ENCODE measurements at regions not wholly inside any gene's neighbourhood (a gene's known extent, or its start where the extent isn't known, plus 50 kb on each side); places are given as distances from the start of the nearest gene placed in this dataset.
"Not testable (repeated sequence)": the region's sequence is repeated elsewhere in the genome, so short reads cannot be mapped to it uniquely, and the experiment has no call there.

- no peak overlapping the region for H3K4me3 ChIP-seq (ENCODE audit: low read length)
Measured at GRCh38 chr7:124177891-124178290, 145.0 kb upstream of the TMEM229A start.

GRCh38 chr7:124171812-124172211 lies 138.9 kb upstream of the TMEM229A start:
- peaks cover 5 to 13% of the 10 kb centered on the region in 2 donors for H3K9me3 Mint-ChIP-seq
- H3K4me1 Mint-ChIP-seq; H3K4me3 Mint-ChIP-seq; H3K36me3 ChIP-seq (ENCODE audit: control insufficient read depth, insufficient read depth, low read length); H3K27ac Mint-ChIP-seq; H3K4me1 ChIP-seq (ENCODE audit: control insufficient read depth, insufficient read depth, low read length); H3K27me3 Mint-ChIP-seq (ENCODE audit: low read depth in 2 of 2); DNase-seq; H3K9me3 ChIP-seq (ENCODE audit: control insufficient read depth, insufficient read depth, low read length); H3K27me3 ChIP-seq (ENCODE audit: control insufficient read depth, insufficient read depth, low read length); H3K4me3 ChIP-seq (ENCODE audit: low read length); H3K27ac ChIP-seq (ENCODE audit: low read length); intact Hi-C loops (cut with micrococcal nuclease); ATAC-seq; H3K36me3 Mint-ChIP-seq: not testable (repeated sequence)
- WGBS (ENCODE audit: insufficient coverage), result 92% methylated on average over 2 of the region's 3 CpGs

More at GRCh38 chr7:124177891-124178290, 145.0 kb upstream of the TMEM229A start:
- no peak overlapping the region for H3K4me3 Mint-ChIP-seq
- ATAC-seq (no peak), DNase-seq (no peak)
- TF ChIP-seq CTCF (IDR thresholded peaks at IDR 0.05), result no peak
- H3K36me3 Mint-ChIP-seq, result no peaks in the 10 kb centered on the region
- Histone ChIP-seq H3K9me3 (ENCODE audit: control insufficient read depth, insufficient read depth, low read length) (no peaks in the 10 kb centered on the region), H3K27me3 (ENCODE audit: control insufficient read depth, insufficient read depth, low read length) (no peaks in the 10 kb centered on the region), H3K36me3 (ENCODE audit: control insufficient read depth, insufficient read depth, low read length) (no peaks in the 10 kb centered on the region), H3K4me1 (ENCODE audit: control insufficient read depth, insufficient read depth, low read length) (no peaks in the 10 kb centered on the region), H3K27ac (ENCODE audit: low read length) (no peak overlapping the region)
- H3K27me3 Mint-ChIP-seq (ENCODE audit: low read depth in 2 of 2), result no peaks in the 10 kb centered on the region
- H3K9me3 Mint-ChIP-seq, result peaks cover 6 to 10% of the 10 kb centered on the region in 2 donors
- intact Hi-C loops (cut with micrococcal nuclease), result no loop called here
- H3K4me1 Mint-ChIP-seq, result no peaks in the 10 kb centered on the region
- no peak overlapping the region for H3K27ac Mint-ChIP-seq

- H3K36me3 Mint-ChIP-seq, result no peaks in the 10 kb centered on the region
- Histone ChIP-seq H3K27ac (ENCODE audit: low read length) (no peak overlapping the region), H3K4me3 (ENCODE audit: low read length) (no peak overlapping the region), H3K4me1 (ENCODE audit: control insufficient read depth, insufficient read depth, low read length) (no peaks in the 10 kb centered on the region), H3K27me3 (ENCODE audit: control insufficient read depth, insufficient read depth, low read length) (no peaks in the 10 kb centered on the region), H3K9me3 (ENCODE audit: control insufficient read depth, insufficient read depth, low read length) (no peaks in the 10 kb centered on the region), H3K36me3 (ENCODE audit: control insufficient read depth, insufficient read depth, low read length) (no peaks in the 10 kb centered on the region)
- DNase-seq (no peak), ATAC-seq (no peak)
- intact Hi-C loops (cut with micrococcal nuclease), result no loop called here
- no peaks in the 10 kb centered on the region for H3K4me1 Mint-ChIP-seq
- peaks cover 5 to 8% of the 10 kb centered on the region in 2 donors for H3K9me3 Mint-ChIP-seq
- no CpG with 5 or more reads among the region's 1 CpG for WGBS (ENCODE audit: insufficient coverage)
- H3K27ac Mint-ChIP-seq, result no peak overlapping the region
- H3K4me3 Mint-ChIP-seq, result no peak overlapping the region
- no peak for TF ChIP-seq CTCF (IDR thresholded peaks at IDR 0.05)
- H3K27me3 Mint-ChIP-seq (ENCODE audit: low read depth in 2 of 2), result no peaks in the 10 kb centered on the region
Measured at GRCh38 chr7:124171068-124171467, 138.2 kb upstream of the TMEM229A start.

- Mint-ChIP-seq H3K9me3 (peaks cover 6 to 11% of the 10 kb centered on the region in 2 donors), H3K4me1 (no peaks in the 10 kb centered on the region), H3K36me3 (no peaks in the 10 kb centered on the region), H3K27ac (no peak overlapping the region), H3K27me3 (ENCODE audit: low read depth in 2 of 2) (no peaks in the 10 kb centered on the region), H3K4me3 (no peak overlapping the region)
- no peak for TF ChIP-seq CTCF (IDR thresholded peaks at IDR 0.05)
- ATAC-seq (no peak), DNase-seq (no peak)
- H3K4me3 ChIP-seq (ENCODE audit: low read length), result no peak overlapping the region
- intact Hi-C loops (cut with micrococcal nuclease), result no loop called here
- no peaks in the 10 kb centered on the region for H3K36me3 ChIP-seq (ENCODE audit: control insufficient read depth, insufficient read depth, low read length)
- 96% methylated on average over 2 of the region's 2 CpGs for WGBS (ENCODE audit: insufficient coverage)
- H3K27ac ChIP-seq (ENCODE audit: low read length), result no peak overlapping the region
- no peaks in the 10 kb centered on the region for H3K4me1 ChIP-seq (ENCODE audit: control insufficient read depth, insufficient read depth, low read length)
- no peaks in the 10 kb centered on the region for H3K27me3 ChIP-seq (ENCODE audit: control insufficient read depth, insufficient read depth, low read length)
- H3K9me3 ChIP-seq (ENCODE audit: control insufficient read depth, insufficient read depth, low read length), result no peaks in the 10 kb centered on the region
Measured at GRCh38 chr7:124168616-124169015, 135.7 kb upstream of the TMEM229A start.

All from natural killer cell (primary cell).